PFSK-1 (cell line): ENCODE measurements at regions not wholly inside any gene's neighbourhood (a gene's known extent, or its start where the extent isn't known, plus 50 kb on each side); places are given as distances from the start of the nearest gene placed in this dataset.

ENCODE experiments used
- FOXP2 ChIP-seq: optimal IDR thresholded peaks from 2 replicates; pipeline ENCODE3; 2011; ENCODE audit warnings: borderline replicate concordance, control low read depth, inconsistent platforms; ENCODE audit not compliant: insufficient read depth; ENCODE audit errors: extremely low read length, extremely low read depth
- POLR2AphosphoS5 ChIP-seq: IDR thresholded peaks from 2 replicates; pipeline ENCODE4 v1.6.1; 2012; ENCODE audit warnings: low read depth, mild to moderate bottlenecking, control low read depth, low read length, moderate library complexity
- REST ChIP-seq, 2 experiments: IDR thresholded peaks; 2 replicates each; pipeline versions ENCODE4 v1.6.1 to v1.8.0; 2011 to 2012; ENCODE audit warnings: low read depth in 2 of 2, low read length in 2 of 2, control low read depth in 1 of 2, inconsistent platforms in 1 of 2, mild to moderate bottlenecking in 1 of 2, moderate library complexity in 1 of 2; ENCODE audit not compliant: insufficient read depth in 1 of 2
- SIN3A ChIP-seq: IDR thresholded peaks from 2 replicates; pipeline ENCODE4 v1.6.1; 2012; ENCODE audit warnings: mild to moderate bottlenecking, low read length, moderate library complexity, borderline replicate concordance; ENCODE audit not compliant: insufficient read depth
- TAF1 ChIP-seq: IDR thresholded peaks from 2 replicates; pipeline ENCODE4 v1.6.1; 2012; ENCODE audit warnings: low read length, control low read depth, borderline replicate concordance; ENCODE audit not compliant: insufficient read depth

- TF ChIP-seq FOXP2 (no peak), REST (IDR thresholded peaks at IDR 0.05; ENCODE audit: insufficient read depth in 1 of 2, low read depth in 2 of 2, low read length in 2 of 2) (no peak), TAF1 (no peak), SIN3A (no peak)
Observed at GRCh38 chr2:82959727-82960126, 1499.4 kb downstream of the SUCLG1 start.

DNA sequence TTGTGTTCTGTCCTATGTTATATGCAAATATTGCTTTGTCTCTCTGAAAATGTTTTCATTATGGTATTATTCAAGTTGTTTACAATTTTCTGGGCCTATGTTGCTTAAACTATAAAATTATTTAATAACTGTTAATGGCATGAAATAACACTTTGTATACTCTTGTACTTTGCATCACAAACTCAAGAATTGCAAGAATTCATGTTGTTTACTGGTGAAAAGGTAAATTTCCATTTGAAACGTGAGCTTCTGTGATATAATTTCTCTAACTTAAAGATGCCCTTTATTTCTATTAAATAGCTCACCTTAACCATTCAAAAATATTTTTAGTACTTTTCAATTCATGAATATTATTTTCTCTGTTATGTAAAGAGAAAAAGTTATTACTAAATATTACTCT lies 1504.2 kb downstream of the SUCLG1 start:
- no peak for TF ChIP-seq POLR2AphosphoS5
- TF ChIP-seq REST (IDR thresholded peaks at IDR 0.05; ENCODE audit: insufficient read depth in 1 of 2, low read depth in 2 of 2, low read length in 2 of 2) = no peak
- TF ChIP-seq FOXP2 = no peak
- no peak for TF ChIP-seq SIN3A
- no peak for TF ChIP-seq TAF1

- TF ChIP-seq SIN3A (no peak), TAF1 (no peak), FOXP2 (no peak), REST (IDR thresholded peaks at IDR 0.05; ENCODE audit: insufficient read depth in 1 of 2, low read depth in 2 of 2, low read length in 2 of 2) (no peak), POLR2AphosphoS5 (no peak)
Observed at GRCh38 chr2:82939211-82939610, 1519.9 kb downstream of the SUCLG1 start.

DNA sequence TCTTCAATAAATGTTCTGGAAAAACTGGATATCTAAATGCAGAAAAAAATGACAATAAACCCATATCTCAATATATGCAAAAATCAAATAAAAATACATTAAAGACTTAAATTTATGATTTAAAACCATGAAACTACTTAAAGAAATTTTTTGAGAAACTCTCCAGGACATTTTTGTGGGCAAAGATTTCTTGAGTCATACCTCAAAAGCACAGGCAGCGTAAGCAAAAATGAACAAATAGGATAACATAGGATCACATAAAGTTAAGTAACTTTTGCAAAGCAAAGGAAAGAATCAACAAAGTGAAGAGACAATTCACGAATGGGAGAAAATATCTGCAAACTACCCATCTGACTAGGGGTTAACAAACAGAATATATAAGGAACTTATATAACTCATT lies 1545.5 kb downstream of the SUCLG1 start:
- TF ChIP-seq POLR2AphosphoS5 (no peak), SIN3A (no peak), REST (IDR thresholded peaks at IDR 0.05; ENCODE audit: insufficient read depth in 1 of 2, low read depth in 2 of 2, low read length in 2 of 2) (no peak), TAF1 (no peak), FOXP2 (no peak)

- TF ChIP-seq FOXP2 (no peak), REST (IDR thresholded peaks at IDR 0.05; ENCODE audit: insufficient read depth in 1 of 2, low read depth in 2 of 2, low read length in 2 of 2) (no peak), SIN3A (no peak), TAF1 (no peak), POLR2AphosphoS5 (no peak)
Observed at GRCh38 chr2:82896117-82896516, 1563.0 kb downstream of the SUCLG1 start.
